ENCODE measurements at regions not wholly inside any gene's neighbourhood (a gene's known extent, or its start where the extent isn't known, plus 50 kb on each side); places are given as distances from the start of the nearest gene placed in this dataset.

- Mint-ChIP-seq H3K36me3 (ENCODE audit: insufficient read depth) (no peaks in the 10 kb centered on the region), H3K27me3 (no peaks in the 10 kb centered on the region), H3K4me3 (ENCODE audit: low read depth) (no peak overlapping the region), H3K9me3 (ENCODE audit: low read depth) (no peaks in the 10 kb centered on the region), H3K4me1 (ENCODE audit: low read depth) (no peaks in the 10 kb centered on the region), H3K27ac (no peak overlapping the region)
- TF ChIP-seq CTCF (IDR thresholded peaks at IDR 0.05; ENCODE audit: unreplicated experiment) = no peak
- no peak for DNase-seq (ENCODE audit: low spot score, unreplicated experiment)
Observed at GRCh38 chr7:115356999-115357702, 435.3 kb downstream of the MDFIC start.

GRCh38 chr7:115356139-115356746 is 434.3 kb downstream of the MDFIC start:
- H3K9me3 Mint-ChIP-seq (ENCODE audit: low read depth) = no peaks in the 10 kb centered on the region
- no peaks in the 10 kb centered on the region for H3K4me1 Mint-ChIP-seq (ENCODE audit: low read depth)
- H3K27ac Mint-ChIP-seq = no peak overlapping the region
- no peaks in the 10 kb centered on the region for H3K27me3 Mint-ChIP-seq
- H3K4me3 Mint-ChIP-seq (ENCODE audit: low read depth) = no peak overlapping the region
- DNase-seq (ENCODE audit: low spot score, unreplicated experiment) = no peak
- no peaks in the 10 kb centered on the region for H3K36me3 Mint-ChIP-seq (ENCODE audit: insufficient read depth)
- TF ChIP-seq CTCF (IDR thresholded peaks at IDR 0.05; ENCODE audit: unreplicated experiment) = peak; percentile 73

GRCh38 chr7:115354925-115355324 is 433.0 kb downstream of the MDFIC start:
- H3K4me1 Mint-ChIP-seq (ENCODE audit: low read depth) = no peaks in the 10 kb centered on the region
- no peak for DNase-seq (ENCODE audit: low spot score, unreplicated experiment)
- TF ChIP-seq CTCF (IDR thresholded peaks at IDR 0.05; ENCODE audit: unreplicated experiment) = no peak
- no peak overlapping the region for H3K27ac Mint-ChIP-seq
- H3K27me3 Mint-ChIP-seq = no peaks in the 10 kb centered on the region
- no peak overlapping the region for H3K4me3 Mint-ChIP-seq (ENCODE audit: low read depth)
- no peaks in the 10 kb centered on the region for H3K36me3 Mint-ChIP-seq (ENCODE audit: insufficient read depth)
- no peaks in the 10 kb centered on the region for H3K9me3 Mint-ChIP-seq (ENCODE audit: low read depth)

- TF ChIP-seq CTCF (IDR thresholded peaks at IDR 0.05; ENCODE audit: unreplicated experiment) = no peak
- DNase-seq (ENCODE audit: low spot score, unreplicated experiment) = no peak
- H3K4me1 Mint-ChIP-seq (ENCODE audit: low read depth) = no peaks in the 10 kb centered on the region
- H3K9me3 Mint-ChIP-seq (ENCODE audit: low read depth) = no peaks in the 10 kb centered on the region
- H3K27me3 Mint-ChIP-seq = no peaks in the 10 kb centered on the region
- no peak overlapping the region for H3K4me3 Mint-ChIP-seq (ENCODE audit: low read depth)
- no peaks in the 10 kb centered on the region for H3K36me3 Mint-ChIP-seq (ENCODE audit: insufficient read depth)
- no peak overlapping the region for H3K27ac Mint-ChIP-seq
Observed at GRCh38 chr7:115352375-115352774, 430.5 kb downstream of the MDFIC start.

- DNase-seq (ENCODE audit: low spot score, unreplicated experiment) = no peak
- Mint-ChIP-seq H3K4me1 (ENCODE audit: low read depth) (no peaks in the 10 kb centered on the region), H3K27me3 (no peaks in the 10 kb centered on the region), H3K36me3 (ENCODE audit: insufficient read depth) (no peaks in the 10 kb centered on the region), H3K9me3 (ENCODE audit: low read depth) (no peaks in the 10 kb centered on the region), H3K27ac (no peak overlapping the region), H3K4me3 (ENCODE audit: low read depth) (no peak overlapping the region)
- no peak for TF ChIP-seq CTCF (IDR thresholded peaks at IDR 0.05; ENCODE audit: unreplicated experiment)
Observed at GRCh38 chr7:115350764-115351163, 428.9 kb downstream of the MDFIC start.
